Breast epithelium (tissue), 4 donors: ENCODE measurements at regions not wholly inside any gene's neighbourhood (a gene's known extent, or its start where the extent isn't known, plus 50 kb on each side); places are given as distances from the start of the nearest gene placed in this dataset.

ENCODE experiments used
- DNase-seq, 2 donors: peaks; one replicate each; pipeline ENCODE4 v3.0.0-alpha.2; 2019; ENCODE audit warnings: low spot score in 2 of 2
- H3K27ac ChIP-seq, 2 donors: fragments of 200-600 bp; sonication (generic) in 1 of 2; one replicate each; pipeline ENCODE4 v1.5.1; 2016 to 2019; ENCODE audit warnings: mild to moderate bottlenecking in 1 of 2
- H3K27me3 ChIP-seq, 2 donors: fragments of 200-600 bp; sonication (generic) in 1 of 2; one replicate each; pipeline versions ENCODE4 v1.5.1 to v1.6.0; 2017 to 2019; ENCODE audit warnings: control low read depth in 1 of 2, mild to moderate bottlenecking in 1 of 2
- H3K36me3 ChIP-seq: fragments of 200-600 bp; one replicate; pipeline ENCODE4 v1.5.1; 2019
- H3K4me1 ChIP-seq, 2 donors: fragments of 200-600 bp; sonication (generic); one replicate each; pipeline ENCODE4 v1.5.1; 2016 to 2019; ENCODE audit warnings: control low read depth in 1 of 2
- H3K4me3 ChIP-seq, 3 donors: fragments of 200-600 bp; sonication (generic); 1 replicate in 2 of 3; 2 replicates in 1 of 3; pipeline ENCODE4 v1.5.1; 2016 to 2019; ENCODE audit warnings: mild to moderate bottlenecking in 3 of 3, moderate library complexity in 2 of 3
- H3K9me3 ChIP-seq, 2 donors: fragments of 200-600 bp; sonication (generic) in 1 of 2; one replicate each; pipeline ENCODE4 v1.5.1; 2016 to 2019; ENCODE audit warnings: control low read depth in 1 of 2
- CTCF ChIP-seq, 3 donors: fragments of 450-650 bp; IDR thresholded peaks; one replicate each; pipeline ENCODE4 v1.5.1; 2016 to 2017; ENCODE audit warnings: antibody characterized with exemption in 3 of 3, mild to moderate bottlenecking in 3 of 3, moderate library complexity in 3 of 3
- POLR2A ChIP-seq: fragments of 450-650 bp; IDR thresholded peaks from one replicate; pipeline ENCODE4 v1.6.1; 2016; ENCODE audit warnings: antibody characterized with exemption, mild to moderate bottlenecking, moderate library complexity
- POLR2AphosphoS5 ChIP-seq, 3 donors: sonication (generic); formaldehyde crosslinking; IDR thresholded peaks; one replicate each; pipeline ENCODE4 v1.6.1; 2017; ENCODE audit warnings: antibody characterized with exemption in 3 of 3
- intact Hi-C: fragments of 100-400 bp; cut with DNase I; formaldehyde crosslinking; loops from one replicate; pipeline ENCODE4 v1.15.1; 2023; ENCODE audit warnings: low total_unique reads

DNA sequence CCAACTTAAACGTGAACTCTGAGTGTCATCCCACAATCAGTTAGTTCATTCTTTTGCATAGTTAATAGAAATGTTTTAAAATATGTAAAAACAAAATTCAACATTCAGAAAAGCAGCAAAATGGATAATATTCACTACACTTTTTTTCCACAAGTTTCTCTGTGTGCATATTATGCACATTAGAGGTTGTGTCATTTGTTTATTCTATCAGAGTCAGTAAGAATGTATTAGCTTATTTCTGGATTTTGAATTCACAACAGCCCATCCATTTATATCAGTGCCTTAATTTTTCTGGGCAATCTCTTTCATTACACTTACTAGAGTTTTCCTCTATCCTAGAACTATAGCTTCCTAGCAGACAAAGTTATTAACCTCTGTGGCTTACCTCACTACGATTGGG lies 432.7 kb upstream of the SEMA3A start:
- Histone ChIP-seq H3K9me3 (peaks cover 5 to 6% of the 10 kb centered on the region in 2 donors), H3K27ac (no peak overlapping the region), H3K4me3 (no peak overlapping the region), H3K4me1 (no peaks in the 10 kb centered on the region), H3K27me3 (no peaks in the 10 kb centered on the region), H3K36me3 (no peaks in the 10 kb centered on the region)
- no peak for DNase-seq
- TF ChIP-seq POLR2A: no peak
- no peak for TF ChIP-seq POLR2AphosphoS5 (IDR thresholded peaks at IDR 0.05)
- no peak for TF ChIP-seq CTCF (IDR thresholded peaks at IDR 0.05)
- intact Hi-C loops: no loop called here

GRCh38 chr7:84624927-84625326 lies 430.3 kb upstream of the SEMA3A start:
- Histone ChIP-seq H3K4me3 (no peak overlapping the region), H3K36me3 (no peaks in the 10 kb centered on the region), H3K4me1 (no peaks in the 10 kb centered on the region), H3K27ac (no peak overlapping the region), H3K9me3 (no peaks in the 10 kb centered on the region), H3K27me3 (no peaks in the 10 kb centered on the region)
- no peak for TF ChIP-seq CTCF (IDR thresholded peaks at IDR 0.05)
- no peak for TF ChIP-seq POLR2A
- no peak for TF ChIP-seq POLR2AphosphoS5 (IDR thresholded peaks at IDR 0.05)
- intact Hi-C loops: no loop called here
- DNase-seq: no peak

GRCh38 chr7:84624527-84624926 lies 429.9 kb upstream of the SEMA3A start:
- Histone ChIP-seq H3K4me3 (no peak overlapping the region), H3K36me3 (no peaks in the 10 kb centered on the region), H3K4me1 (no peaks in the 10 kb centered on the region), H3K9me3 (no peaks in the 10 kb centered on the region), H3K27me3 (no peaks in the 10 kb centered on the region), H3K27ac (no peak overlapping the region)
- intact Hi-C loops: no loop called here
- no peak for TF ChIP-seq POLR2AphosphoS5 (IDR thresholded peaks at IDR 0.05)
- TF ChIP-seq POLR2A: no peak
- no peak for TF ChIP-seq CTCF (IDR thresholded peaks at IDR 0.05)
- DNase-seq: no peak

DNA sequence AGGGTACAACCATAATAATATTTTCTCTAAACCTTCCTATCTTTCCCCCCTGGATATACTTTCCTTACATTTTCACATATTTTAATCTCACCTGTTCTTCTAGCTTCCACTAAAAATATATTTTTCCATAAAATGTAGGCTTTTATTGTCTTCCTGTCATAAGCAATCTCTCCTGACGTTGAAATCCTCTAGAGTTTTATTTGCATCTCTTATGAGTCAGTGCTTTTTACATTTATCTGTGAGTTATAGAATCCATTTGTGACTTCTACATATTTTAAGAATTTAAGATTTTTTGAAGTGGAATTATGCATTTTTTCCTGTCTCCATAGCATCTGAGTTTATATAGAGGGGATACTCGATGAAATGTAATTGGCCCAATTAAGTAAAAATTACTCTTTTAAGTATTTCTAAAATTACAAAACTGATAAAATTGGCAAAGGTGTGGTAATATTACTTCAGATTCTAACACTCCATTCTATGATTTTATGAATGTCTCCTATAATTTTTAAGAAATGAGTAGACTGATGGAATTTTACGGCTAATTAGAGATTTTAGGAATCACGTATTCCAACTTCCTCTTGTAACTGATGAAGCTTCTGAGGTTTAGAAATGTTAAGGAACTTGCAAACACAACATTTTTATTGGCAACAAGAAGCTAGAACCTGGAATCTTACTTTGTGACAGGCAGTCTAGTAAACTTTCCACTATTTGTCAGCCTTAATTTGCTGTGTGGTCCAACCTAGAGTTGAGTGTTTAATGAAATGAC lies 422.9 kb upstream of the SEMA3A start:
- Histone ChIP-seq H3K27ac (no peak overlapping the region), H3K36me3 (no peaks in the 10 kb centered on the region), H3K27me3 (no peaks in the 10 kb centered on the region), H3K4me3 (no peak overlapping the region), H3K4me1 (no peaks in the 10 kb centered on the region), H3K9me3 (no peaks in the 10 kb centered on the region)
- no peak for DNase-seq
- TF ChIP-seq POLR2A (no peak), CTCF (IDR thresholded peaks at IDR 0.05) (no peak), POLR2AphosphoS5 (IDR thresholded peaks at IDR 0.05) (no peak)
- intact Hi-C loops: no loop called here

DNA sequence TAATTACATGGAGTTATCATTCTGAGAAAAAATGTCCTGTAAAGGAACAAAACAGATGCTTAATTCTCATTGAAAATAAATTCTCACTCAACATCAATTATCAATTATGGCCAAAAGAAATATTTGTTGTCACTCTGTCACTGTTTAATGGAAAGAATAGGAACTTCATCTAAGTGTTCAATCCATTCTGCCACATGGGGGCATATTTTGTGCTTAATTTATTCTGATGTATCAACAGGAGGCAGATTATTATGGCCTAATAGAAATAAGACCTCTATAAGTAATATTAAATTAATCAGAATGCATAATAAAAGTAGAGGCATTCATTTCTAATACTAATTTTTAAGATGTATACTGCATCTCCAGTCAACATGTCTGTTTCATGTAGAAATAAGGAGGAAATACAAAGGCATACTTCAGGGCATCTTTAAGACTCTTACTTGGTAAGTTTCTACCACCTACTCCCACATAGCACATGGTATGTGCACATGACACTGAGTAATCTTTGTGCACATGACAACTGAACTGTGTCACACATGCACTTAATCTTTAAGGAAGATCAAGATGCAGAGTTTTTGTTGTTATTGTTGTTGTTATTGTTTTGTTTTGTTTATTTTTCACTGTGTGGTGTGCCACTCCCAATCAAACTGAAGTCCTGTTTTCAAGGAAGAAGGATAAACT lies 420.4 kb upstream of the SEMA3A start:
- no peak overlapping the region for H3K27ac ChIP-seq
- H3K9me3 ChIP-seq: no peaks in the 10 kb centered on the region
- H3K27me3 ChIP-seq: no peaks in the 10 kb centered on the region
- TF ChIP-seq POLR2AphosphoS5 (IDR thresholded peaks at IDR 0.05): no peak
- no peak for TF ChIP-seq CTCF (IDR thresholded peaks at IDR 0.05)
- TF ChIP-seq POLR2A: no peak
- H3K36me3 ChIP-seq: no peaks in the 10 kb centered on the region
- H3K4me3 ChIP-seq: no peak overlapping the region
- no peak for DNase-seq
- intact Hi-C loops: no loop called here
- H3K4me1 ChIP-seq: no peaks in the 10 kb centered on the region
